ENCODE measurements at regions not wholly inside any gene's neighbourhood (a gene's known extent, or its start where the extent isn't known, plus 50 kb on each side); places are given as distances from the start of the nearest gene placed in this dataset.

DNA sequence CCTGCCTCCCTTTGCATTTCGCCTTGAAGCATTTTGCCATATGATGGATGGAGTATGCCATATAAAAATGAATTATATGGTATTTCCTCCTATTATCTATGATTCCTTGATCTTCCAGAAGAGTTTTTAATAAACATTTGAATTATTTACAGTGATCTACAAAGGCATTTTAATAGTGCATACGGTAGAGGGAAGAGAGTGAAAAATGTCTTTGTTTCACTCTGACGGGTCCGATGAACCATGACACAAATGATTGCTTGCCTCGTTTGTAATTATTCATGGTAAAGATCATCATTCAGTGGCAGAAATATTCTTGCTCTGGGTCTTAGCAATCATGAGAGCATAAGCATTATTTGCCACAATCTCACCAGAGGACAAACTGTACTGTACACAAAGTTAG is 1010.9 kb downstream of the NTRK3 start:
- DNase-seq (ENCODE audit: low read depth in 3 of 3): no peak

DNA sequence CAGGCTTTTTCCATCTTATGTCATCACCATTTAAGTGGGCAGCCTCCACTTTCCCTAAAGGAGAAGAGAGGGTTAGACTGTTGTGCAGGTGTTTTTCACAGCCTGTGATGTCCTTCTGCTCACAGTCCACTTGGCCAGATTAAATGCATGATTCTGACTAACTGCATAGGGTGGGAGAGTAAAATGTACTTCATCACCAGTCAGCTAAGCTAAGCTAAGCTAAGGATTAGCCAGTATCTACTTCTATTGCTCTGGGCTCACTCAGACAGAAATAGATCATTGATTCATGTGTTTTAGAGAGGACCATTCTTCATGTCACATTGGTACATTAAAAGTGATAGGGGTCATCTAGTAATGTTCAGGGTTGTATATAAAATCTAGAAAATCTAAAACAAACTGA is 1013.1 kb downstream of the NTRK3 start:
- no peak for DNase-seq (ENCODE audit: low read depth in 3 of 3)

DNA sequence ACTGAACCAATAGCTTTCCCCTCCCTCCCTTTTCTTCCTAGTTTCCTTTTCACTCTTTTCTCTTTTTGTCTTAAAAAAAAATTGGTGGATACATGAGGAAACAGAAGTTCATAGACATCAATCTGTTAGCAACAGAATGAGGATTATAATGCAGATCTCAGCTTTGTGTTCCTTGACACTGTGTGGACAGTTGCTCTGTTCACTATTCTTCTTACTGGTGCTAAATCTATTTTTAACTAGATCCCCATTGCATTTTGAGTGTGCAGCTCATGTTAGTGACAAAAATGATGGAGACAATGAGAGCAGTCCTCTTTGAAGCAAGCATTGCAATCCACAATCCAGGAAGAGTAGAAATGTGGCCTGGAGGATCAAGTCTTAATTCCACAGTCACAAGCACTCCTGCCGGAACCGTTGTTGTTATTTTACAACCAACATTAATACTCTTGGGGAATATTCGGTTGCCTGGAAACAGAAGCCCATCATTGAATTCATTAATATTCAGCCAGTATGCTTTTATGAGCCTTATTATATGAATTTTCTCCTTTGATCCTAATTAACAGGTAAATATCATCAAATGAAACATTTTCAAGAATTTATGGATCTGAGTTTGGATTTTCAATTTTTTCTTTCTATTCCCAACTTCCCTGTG is 1016.8 kb downstream of the NTRK3 start:
- no peak for DNase-seq (ENCODE audit: low read depth in 3 of 3)

DNA sequence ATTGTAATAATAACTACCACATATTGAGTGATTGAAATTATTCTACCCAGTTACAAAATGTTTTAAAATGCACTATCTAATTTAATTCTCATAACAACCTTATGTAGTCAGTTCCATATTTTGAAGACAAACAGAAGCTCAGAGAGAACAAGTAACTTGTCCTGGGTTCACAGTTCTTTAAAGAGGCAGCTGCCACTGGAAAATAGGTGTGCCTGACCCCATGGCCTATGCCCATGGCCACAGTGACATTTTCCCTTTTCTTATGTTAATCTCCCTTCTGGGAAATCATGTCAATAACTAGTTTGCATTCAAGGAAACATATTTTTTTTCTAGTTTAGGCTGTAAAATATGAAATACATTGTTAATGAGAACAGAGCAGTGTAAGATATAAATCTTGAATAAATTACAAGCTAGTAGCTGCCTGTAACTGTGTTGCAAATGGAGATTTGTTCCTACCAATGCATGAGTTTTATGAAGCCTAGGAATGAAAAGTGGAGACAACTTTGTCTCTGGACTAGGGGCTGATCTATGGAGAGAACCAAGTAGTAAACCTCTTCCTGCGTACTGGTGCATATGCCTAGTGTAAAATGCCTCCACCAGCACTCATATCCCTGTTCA is 1018.0 kb downstream of the NTRK3 start:
- DNase-seq (ENCODE audit: low read depth in 3 of 3): no peak

DNA sequence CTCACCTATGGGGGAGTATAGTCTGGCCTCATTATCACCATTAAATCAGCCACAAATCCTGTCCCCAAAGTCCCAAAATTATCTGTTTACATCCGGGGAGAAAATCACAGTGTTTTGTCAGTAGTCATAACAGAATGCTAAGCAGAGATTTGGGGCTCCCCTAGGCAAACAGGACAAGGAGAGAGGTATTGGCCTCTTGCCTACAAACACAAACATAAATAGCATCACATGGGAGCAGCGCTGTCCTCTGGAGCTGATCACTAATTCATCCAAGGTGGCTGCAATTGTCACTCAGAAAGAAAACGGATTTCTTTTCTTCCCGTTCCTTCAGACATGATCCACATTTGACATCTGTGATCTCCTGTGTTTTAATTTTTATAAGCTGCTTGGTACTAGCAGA is 1028.1 kb downstream of the NTRK3 start:
- DNase-seq (ENCODE audit: low read depth in 3 of 3): no peak

DNA sequence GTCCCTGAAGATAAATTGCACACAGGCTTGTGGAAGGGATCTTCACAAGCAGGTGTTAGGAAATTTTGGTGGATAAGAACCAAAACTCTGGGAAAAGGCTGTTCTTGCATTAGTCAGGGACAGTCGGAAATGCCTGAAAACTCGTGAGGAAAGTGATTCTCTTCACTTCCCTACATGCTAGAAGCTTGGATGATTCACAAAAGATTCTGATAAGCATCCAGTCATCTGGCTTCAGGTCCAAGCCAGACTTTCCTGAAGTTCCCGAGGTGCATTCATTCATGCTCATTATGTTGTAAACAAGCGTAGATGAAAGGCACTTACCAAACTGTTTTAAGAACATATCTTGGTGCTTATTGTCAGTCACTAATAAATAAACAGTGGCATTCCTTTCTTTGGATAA is 1028.7 kb downstream of the NTRK3 start:
- DNase-seq (ENCODE audit: low read depth in 3 of 3): no peak

DNA sequence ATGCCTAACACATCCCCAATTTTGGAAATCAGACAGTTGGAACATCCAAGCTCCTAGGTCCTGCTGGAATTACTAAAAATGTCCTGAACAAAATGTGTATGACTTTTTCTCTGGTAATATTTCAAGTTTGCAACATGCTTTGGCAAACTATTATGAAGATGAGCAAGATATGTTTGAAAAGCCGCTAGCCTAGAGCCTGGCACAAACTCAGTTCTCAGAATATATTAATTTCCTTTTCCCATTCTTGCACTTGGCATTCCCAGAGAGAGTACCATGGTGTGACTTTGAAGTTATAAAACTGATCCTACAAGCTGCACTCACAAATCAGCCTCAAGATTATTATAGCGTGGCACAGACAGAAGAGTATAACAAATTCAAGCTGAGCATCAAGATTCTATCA is 1031.1 kb downstream of the NTRK3 start:
- DNase-seq (ENCODE audit: low read depth in 3 of 3): no peak

DNA sequence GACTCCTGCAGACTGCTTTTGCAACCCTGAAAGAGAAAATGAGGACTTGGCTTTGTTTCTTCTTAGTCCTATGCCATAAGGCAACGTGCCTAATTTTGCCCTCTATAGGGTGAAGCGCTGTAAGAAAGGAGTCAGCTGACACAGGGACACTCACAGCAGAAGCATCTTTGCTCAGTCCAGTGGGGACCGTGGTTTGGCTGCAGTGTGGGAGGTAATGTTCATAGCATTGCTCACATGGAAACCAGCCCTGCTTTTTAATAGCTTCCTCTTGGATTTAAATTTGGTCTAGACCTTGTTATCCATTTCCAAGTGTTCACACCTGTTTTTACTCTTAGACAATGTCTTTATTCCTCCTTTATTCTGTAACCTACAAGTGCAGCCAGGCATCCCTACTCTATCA is 1032.1 kb downstream of the NTRK3 start:
- DNase-seq (ENCODE audit: low read depth in 3 of 3): no peak

DNA sequence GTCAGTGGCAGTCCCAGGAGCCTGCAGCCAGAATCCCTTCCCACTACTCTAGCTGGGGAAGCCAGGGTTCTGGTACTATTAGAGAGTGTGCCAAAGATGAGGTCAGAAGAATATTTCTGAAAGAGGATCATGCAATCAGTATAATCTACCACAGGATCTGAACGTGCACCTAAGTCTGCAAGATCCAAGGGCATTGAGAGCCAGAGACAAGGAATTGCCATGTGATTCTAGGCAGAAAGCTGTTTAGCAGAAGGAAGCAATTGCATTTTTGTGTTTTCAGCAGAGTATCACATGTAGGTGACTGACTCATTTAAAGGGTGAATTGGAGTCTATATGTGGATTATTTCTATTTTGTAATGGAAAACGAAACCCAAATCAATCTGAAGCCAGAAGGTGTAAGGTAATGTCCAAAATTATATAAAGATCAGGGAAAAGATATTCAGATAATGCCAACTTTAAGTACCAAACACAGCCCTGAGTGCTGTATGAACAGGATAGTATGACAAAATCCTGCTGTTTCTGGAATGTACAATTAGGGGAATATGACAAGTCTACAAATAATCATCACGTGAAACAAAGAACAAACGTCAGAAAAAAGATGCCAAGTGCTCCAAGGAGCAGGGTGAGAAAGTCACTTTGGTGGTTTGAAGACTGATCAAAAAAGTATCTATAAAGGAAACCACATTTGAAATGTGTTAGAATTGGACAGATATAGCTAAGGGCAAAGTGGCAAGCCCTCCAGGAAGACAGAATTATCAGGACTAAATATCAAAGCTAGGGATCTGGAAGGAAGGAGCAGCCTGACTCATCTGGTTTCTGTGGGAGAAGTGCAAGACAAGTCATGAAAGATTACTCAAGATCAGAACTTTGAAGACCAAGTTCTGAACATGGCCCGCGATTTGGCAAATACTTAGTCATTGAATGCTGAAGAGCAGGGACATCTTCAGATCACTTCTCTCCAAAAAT is 1036.6 kb downstream of the NTRK3 start:
- DNase-seq (ENCODE audit: low read depth in 3 of 3): no peak

DNA sequence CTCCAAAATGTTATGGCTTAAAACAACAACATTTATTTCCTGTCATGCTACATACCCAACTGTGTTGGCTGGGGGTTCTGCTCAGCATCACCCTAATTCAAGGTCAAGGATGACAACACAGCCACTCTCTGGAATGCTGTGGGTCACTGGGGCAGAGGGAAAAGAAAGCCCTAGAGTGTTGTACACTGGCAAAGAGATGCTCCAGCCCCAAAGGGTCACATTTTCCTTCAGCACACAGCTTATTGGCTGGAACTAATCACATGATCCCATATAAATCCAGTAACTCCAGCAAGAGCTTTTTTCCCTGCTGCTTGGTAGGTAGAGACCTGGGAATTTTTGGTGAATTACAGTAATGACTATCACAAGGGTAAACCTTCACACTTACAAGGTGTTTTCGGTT is 1041.4 kb downstream of the NTRK3 start:
- DNase-seq (ENCODE audit: low read depth in 3 of 3): no peak

DNA sequence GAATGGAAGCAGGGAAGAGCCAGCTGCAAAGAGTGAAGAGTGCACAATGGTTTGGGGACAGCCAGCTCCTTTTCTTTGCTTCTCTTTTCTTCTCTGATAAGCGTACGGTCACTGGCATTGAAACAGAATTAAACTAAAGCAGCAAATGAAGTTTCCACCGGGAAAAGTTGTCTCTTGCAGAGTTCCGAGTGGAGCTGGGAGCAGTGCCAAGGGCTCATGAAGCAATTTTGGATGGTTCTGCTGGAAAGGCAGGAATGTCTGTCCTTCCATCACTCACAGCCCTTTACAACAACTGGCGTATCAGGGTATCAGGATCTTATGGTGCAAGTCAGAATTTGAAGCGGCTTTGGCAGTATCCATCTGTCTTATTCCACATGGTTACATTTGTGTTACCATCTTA is 1042.9 kb downstream of the NTRK3 start:
- DNase-seq (ENCODE audit: low read depth in 3 of 3): no peak

DNA sequence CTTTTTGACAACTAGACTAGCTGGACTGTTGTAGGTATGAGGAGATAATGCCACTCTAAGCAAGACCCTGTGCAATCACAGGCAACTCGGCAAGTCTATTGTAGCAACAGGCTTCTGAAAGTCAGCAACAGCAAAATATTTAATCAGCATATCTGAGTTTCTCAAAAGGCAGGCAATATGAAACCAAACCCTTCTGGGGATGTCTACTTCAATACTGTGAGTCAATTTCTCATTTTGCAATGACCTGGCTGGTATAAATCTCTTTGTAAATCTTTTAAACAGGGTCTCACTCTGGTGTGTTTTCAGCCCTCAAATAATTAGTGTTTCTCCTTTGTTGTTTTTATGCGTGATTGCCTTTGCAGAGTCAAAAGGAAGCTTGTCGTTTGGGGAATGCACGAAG is 1044.5 kb downstream of the NTRK3 start:
- DNase-seq (ENCODE audit: low read depth in 3 of 3): no peak

DNA sequence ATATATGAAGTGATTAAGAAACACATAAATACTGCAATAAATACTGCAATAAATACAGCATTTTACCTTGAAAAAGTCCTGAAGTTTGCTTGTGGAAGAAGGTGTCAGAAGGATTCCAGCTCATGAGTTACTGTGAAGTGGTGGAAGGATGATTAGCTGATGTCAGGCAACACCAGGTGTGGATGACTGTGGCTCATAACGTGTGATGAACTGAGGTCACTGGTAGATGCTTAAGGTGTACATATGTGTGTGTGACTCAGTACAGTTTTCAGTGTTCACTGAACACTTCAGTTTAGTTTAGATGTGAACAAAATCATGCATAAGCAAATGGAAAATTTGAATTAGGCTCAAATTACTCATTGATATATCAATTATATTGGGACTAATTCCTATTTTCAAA is 1045.0 kb downstream of the NTRK3 start:
- no peak for DNase-seq (ENCODE audit: low read depth in 3 of 3)

DNA sequence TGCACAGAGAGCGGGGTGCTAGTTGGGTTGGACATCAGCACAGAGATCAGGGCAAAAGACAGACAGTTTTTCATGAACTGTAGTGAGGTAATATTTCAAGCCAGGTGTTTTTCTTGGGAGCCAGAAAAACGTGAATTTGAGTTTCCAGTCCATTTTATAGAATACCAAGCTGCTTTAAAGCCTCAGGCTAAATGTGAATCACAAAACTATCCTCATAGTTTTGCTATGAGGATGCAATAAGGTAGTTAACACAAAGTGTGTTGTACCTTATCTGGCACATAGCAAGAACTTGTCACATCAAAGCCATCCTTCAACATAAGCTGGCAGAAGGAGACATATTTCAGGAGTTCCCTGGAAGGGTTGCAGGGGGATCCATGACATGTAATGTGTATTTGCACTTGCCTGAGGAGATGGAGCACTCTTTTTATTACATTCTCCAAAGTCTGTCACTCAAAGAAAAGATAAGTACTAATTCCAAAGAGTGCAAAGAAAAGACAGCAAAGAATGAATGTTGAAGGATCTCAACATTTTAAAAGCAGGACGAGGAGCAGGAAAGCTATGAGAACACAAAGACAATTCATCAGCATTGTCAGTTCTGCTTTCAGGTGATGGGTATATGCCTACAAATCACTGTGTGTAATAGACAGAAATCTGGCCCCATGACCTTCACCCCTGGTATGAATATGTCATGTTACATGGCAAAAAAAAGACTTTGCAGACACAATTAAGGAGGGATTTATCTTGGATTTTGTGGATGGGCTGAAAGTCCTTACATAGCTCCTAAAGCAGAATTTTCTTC is 1046.4 kb downstream of the NTRK3 start:
- DNase-seq (ENCODE audit: low read depth in 3 of 3): no peak

DNA sequence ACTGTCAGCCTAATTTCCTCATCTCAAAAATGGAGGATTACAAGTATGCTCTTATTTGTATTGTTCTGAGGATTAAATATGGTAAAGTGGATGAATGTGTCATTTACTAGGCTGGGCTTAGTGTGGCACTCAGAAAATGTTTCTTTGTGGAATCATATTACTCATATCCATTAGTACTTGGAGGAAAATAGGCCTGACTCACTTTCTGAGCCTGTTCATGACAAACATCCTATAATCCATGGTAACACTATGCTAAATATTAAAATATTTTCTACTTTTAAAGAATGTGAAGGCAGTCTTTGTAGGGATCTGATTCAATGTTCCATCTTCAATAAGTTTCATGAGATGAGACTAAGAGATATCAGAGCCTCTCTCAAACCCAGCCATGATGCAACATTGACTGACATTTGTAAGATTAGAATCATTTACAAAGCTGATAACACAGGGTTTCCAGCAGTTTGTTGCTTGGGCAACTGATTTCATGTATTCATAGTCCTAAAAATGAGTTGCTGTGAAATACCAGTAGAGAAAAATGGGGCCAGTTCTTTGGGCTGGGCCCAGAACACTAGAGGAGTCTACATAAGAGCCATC is 1048.5 kb downstream of the NTRK3 start:
- DNase-seq (ENCODE audit: low read depth in 3 of 3): no peak

DNA sequence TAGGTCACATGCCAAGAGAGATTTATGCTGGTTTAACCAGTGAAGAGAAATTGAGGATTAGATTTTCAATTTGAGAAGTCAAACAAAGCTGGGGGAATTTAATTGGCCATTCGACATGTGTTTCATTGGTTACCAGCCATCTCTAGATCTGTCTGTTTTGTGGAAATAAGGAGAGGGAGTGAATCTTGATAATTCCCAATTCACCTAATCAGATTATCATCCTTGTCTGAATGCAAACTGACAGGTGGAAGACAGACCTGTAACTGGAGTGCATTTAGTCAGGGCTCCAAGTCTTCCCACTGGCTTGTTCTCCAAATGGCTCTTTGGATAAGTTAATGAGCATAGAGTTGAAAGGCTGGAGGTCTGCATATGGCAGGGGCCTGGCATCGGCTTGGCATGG is 1049.3 kb downstream of the NTRK3 start:
- DNase-seq (ENCODE audit: low read depth in 3 of 3): no peak

DNA sequence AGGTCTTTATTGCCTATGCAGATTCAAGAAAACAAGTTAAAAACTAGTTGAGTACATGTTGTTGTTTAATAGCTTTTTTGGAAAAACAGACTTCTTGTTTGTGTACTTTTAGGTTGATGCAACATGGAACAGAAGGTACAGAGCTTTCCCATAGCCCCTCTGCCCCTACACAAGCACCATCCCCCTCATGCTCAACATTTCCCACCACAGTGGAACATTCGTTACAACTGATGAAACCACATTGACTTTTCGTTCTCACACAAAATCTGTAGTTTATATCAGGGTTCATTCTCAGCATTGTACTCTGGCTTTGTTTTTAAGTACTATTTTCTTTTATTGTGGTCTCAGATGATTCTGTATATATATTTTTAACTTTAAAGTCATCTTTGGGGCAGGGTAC is 1054.6 kb downstream of the NTRK3 start:
- no peak for DNase-seq (ENCODE audit: low read depth in 3 of 3)

DNA sequence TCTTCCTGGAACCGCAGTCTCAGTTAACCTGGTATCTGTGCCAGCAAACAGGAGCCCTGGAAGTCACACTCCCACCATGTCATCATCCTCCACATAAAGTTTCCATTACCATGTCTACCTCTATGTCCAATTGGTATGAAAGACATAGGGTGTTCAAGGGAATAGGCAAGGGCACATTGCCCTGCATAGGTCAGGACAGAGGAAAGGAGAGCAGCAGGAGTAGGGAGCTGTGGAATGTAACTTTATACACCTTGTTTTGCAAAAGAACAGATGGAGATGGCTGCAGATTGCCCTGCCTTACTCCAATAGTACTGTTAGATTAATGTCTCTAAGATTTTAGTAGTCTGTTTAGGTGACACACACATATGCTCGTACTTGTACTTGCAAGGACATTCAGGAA is 1056.4 kb downstream of the NTRK3 start:
- DNase-seq (ENCODE audit: low read depth in 3 of 3): no peak

DNA sequence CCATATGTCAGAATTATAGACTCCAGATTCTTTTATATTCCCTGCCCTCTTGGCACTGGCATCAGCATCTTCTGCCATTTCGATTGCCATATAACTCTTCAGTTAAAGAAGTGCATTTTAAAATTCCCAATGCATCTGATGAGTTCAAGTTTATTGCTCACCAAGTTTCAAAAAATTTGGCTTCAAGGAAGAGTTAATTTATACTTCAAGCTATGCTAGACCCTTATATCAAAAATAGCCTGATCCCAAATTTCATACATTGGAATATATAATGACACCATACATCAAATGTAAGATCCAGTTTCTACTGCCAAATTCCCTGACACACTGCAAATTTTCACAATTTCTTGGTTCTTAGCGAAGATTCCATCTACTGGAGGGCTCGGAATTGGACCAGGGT is 1058.6 kb downstream of the NTRK3 start:
- DNase-seq (ENCODE audit: low read depth in 3 of 3): no peak

DNA sequence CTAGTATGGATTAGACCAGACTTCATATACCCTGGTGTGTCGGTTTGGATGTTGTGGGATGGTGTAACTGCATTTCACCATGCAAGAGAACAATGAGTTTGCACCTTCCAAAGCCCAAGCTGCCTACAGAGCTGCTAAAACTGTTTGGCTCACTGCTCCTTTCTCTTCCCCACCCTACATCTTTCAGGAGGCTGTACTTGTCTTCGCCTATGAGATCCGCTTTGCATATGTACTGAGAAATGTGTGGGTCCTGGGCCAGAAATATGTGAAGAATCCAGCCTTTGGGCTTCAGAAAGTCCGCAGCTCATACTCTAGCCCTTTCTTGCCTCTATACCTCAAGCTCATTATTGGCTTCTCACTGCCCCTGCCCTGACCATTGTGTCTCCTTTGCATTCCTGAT is 1060.0 kb downstream of the NTRK3 start:
- no peak for DNase-seq (ENCODE audit: low read depth in 3 of 3)

DNA sequence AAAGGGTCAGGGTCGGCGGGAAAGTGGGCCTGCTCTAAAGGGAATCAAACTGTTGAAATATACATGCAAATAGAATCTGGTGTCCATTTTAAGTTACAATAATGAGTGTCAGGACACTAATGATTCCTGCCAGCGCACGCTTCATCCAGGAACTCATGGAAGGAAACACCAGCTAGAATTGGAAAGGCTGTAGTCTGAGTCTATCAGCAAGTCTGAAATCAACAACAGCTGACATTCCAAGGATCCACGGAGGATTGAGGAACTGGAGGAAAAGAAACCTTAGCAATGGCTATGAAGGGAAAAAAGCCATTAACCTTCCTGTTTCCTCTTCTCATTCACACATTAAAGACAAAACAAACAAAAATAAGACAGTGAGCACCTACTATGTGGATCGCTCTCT is 1063.1 kb downstream of the NTRK3 start:
- no peak for DNase-seq (ENCODE audit: low read depth in 3 of 3)

DNA sequence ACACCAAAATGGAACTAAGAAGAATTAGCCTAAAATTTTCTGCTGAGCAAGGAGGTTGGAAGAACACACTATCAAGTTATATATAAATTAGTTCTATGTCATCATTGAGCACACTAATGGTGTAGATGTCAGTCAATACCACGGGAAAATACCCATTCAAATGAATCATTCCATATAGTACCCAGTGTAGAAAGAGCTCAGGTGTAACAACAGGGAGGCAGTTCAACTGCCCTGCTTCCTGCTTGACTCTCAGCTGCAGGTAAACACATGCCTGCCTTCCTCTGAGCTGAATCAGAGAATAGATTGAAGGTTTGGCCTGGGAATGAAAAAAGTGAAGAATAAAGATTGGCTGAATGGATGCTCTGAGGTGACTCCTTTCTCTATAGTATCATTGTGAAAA is 1088.0 kb downstream of the AGBL1 start:
- no peak for DNase-seq (ENCODE audit: low read depth in 3 of 3)

Measured in stimulated activated CD4-positive, alpha-beta T cell treated with anti-CD3 and anti-CD28 coated beads, TNF-alpha, amount 100 ng/mL, for 24 hours (primary cell).